ENCODE measurements at regions not wholly inside any gene's neighbourhood (a gene's known extent, or its start where the extent isn't known, plus 50 kb on each side); places are given as distances from the start of the nearest gene placed in this dataset.
"Not testable (repeated sequence)": the region's sequence is repeated elsewhere in the genome, so short reads cannot be mapped to it uniquely, and the experiment has no call there.

GRCh38 chr5:107017616-107018015, 653.1 kb downstream of the EFNA5 start:
- no peaks in the 10 kb centered on the region for H3K9me3 ChIP-seq (ENCODE audit: low read depth, low read length)
- no peak for DNase-seq (ENCODE audit: low read depth, low spot score)
- no peaks in the 10 kb centered on the region for H3K36me3 ChIP-seq (ENCODE audit: insufficient read depth, low read length)
- no peak overlapping the region for H3K27ac ChIP-seq
- no peak overlapping the region for H3K9ac ChIP-seq (ENCODE audit: insufficient read length)
- TF ChIP-seq FOXP2 (optimal IDR thresholded peaks at IDR 0.05; ENCODE audit: control extremely low read depth, extremely low read length, insufficient read depth), result no peak
- TF ChIP-seq POLR2AphosphoS5 (IDR thresholded peaks at IDR 0.05; ENCODE audit: borderline replicate concordance, low read depth, low read length), result no peak
- TF ChIP-seq EZH2 (IDR thresholded peaks at IDR 0.05), result no peak
- no peak overlapping the region for H3K4me3 ChIP-seq

GRCh38 chr5:107012371-107012770, 658.4 kb downstream of the EFNA5 start:
- Histone ChIP-seq H3K27ac (no peak overlapping the region), H3K36me3 (ENCODE audit: insufficient read depth, low read length) (no peaks in the 10 kb centered on the region), H3K4me3 (no peak overlapping the region), H3K9ac (ENCODE audit: insufficient read length) (no peak overlapping the region), H3K9me3 (ENCODE audit: low read depth, low read length) (no peaks in the 10 kb centered on the region)
- TF ChIP-seq FOXP2 (optimal IDR thresholded peaks at IDR 0.05; ENCODE audit: control extremely low read depth, extremely low read length, insufficient read depth), result no peak
- no peak for DNase-seq (ENCODE audit: low read depth, low spot score)

- Histone ChIP-seq H3K4me3 (no peak overlapping the region), H3K36me3 (ENCODE audit: insufficient read depth, low read length) (no peaks in the 10 kb centered on the region), H3K9ac (ENCODE audit: insufficient read length) (no peak overlapping the region), H3K9me3 (ENCODE audit: low read depth, low read length) (no peaks in the 10 kb centered on the region), H3K27ac (no peak overlapping the region)
- DNase-seq (ENCODE audit: low read depth, low spot score), result no peak
- TF ChIP-seq FOXP2 (optimal IDR thresholded peaks at IDR 0.05; ENCODE audit: control extremely low read depth, extremely low read length, insufficient read depth) (no peak), POLR2AphosphoS5 (IDR thresholded peaks at IDR 0.05; ENCODE audit: borderline replicate concordance, low read depth, low read length) (no peak), EZH2 (IDR thresholded peaks at IDR 0.05) (no peak)
Observed at GRCh38 chr5:107011605-107012004, 659.1 kb downstream of the EFNA5 start.

GRCh38 chr5:107010060-107010459, 660.7 kb downstream of the EFNA5 start:
- Histone ChIP-seq H3K27ac (no peak overlapping the region), H3K9ac (ENCODE audit: insufficient read length) (no peak overlapping the region), H3K4me3 (no peak overlapping the region), H3K9me3 (ENCODE audit: low read depth, low read length) (no peaks in the 10 kb centered on the region), H3K36me3 (ENCODE audit: insufficient read depth, low read length) (no peaks in the 10 kb centered on the region)
- TF ChIP-seq FOXP2 (optimal IDR thresholded peaks at IDR 0.05; ENCODE audit: control extremely low read depth, extremely low read length, insufficient read depth) (no peak), EZH2 (IDR thresholded peaks at IDR 0.05) (no peak), POLR2AphosphoS5 (IDR thresholded peaks at IDR 0.05; ENCODE audit: borderline replicate concordance, low read depth, low read length) (no peak)
- no peak for DNase-seq (ENCODE audit: low read depth, low spot score)

GRCh38 chr5:107005653-107006052, 665.1 kb downstream of the EFNA5 start:
- H3K9ac ChIP-seq (ENCODE audit: insufficient read length), result no peak overlapping the region
- DNase-seq (ENCODE audit: low read depth, low spot score), result no peak
- no peaks in the 10 kb centered on the region for H3K36me3 ChIP-seq (ENCODE audit: insufficient read depth, low read length)
- no peaks in the 10 kb centered on the region for H3K9me3 ChIP-seq (ENCODE audit: low read depth, low read length)
- H3K27ac ChIP-seq, result no peak overlapping the region
- no peak overlapping the region for H3K4me3 ChIP-seq
- no peak for TF ChIP-seq EZH2 (IDR thresholded peaks at IDR 0.05)
- no peak for TF ChIP-seq FOXP2 (optimal IDR thresholded peaks at IDR 0.05; ENCODE audit: control extremely low read depth, extremely low read length, insufficient read depth)
- TF ChIP-seq POLR2AphosphoS5 (IDR thresholded peaks at IDR 0.05; ENCODE audit: borderline replicate concordance, low read depth, low read length), result no peak

GRCh38 chr5:107005161-107005560, 665.6 kb downstream of the EFNA5 start:
- no peak overlapping the region for H3K27ac ChIP-seq
- no peak overlapping the region for H3K4me3 ChIP-seq
- TF ChIP-seq FOXP2 (optimal IDR thresholded peaks at IDR 0.05; ENCODE audit: control extremely low read depth, extremely low read length, insufficient read depth) (no peak), EZH2 (IDR thresholded peaks at IDR 0.05) (no peak), POLR2AphosphoS5 (IDR thresholded peaks at IDR 0.05; ENCODE audit: borderline replicate concordance, low read depth, low read length) (no peak)
- no peak for DNase-seq (ENCODE audit: low read depth, low spot score)
- H3K36me3 ChIP-seq (ENCODE audit: insufficient read depth, low read length), result no peaks in the 10 kb centered on the region
- no peaks in the 10 kb centered on the region for H3K9me3 ChIP-seq (ENCODE audit: low read depth, low read length)
- H3K9ac ChIP-seq (ENCODE audit: insufficient read length), result no peak overlapping the region

GRCh38 chr5:107002115-107002514, 668.6 kb downstream of the EFNA5 start:
- Histone ChIP-seq H3K9me3 (ENCODE audit: low read depth, low read length) (no peaks in the 10 kb centered on the region), H3K4me3 (no peak overlapping the region), H3K9ac (ENCODE audit: insufficient read length) (no peak overlapping the region), H3K36me3 (ENCODE audit: insufficient read depth, low read length) (no peaks in the 10 kb centered on the region), H3K27ac (no peak overlapping the region)
- DNase-seq (ENCODE audit: low read depth, low spot score), result no peak
- TF ChIP-seq POLR2AphosphoS5 (IDR thresholded peaks at IDR 0.05; ENCODE audit: borderline replicate concordance, low read depth, low read length) (no peak), FOXP2 (optimal IDR thresholded peaks at IDR 0.05; ENCODE audit: control extremely low read depth, extremely low read length, insufficient read depth) (no peak), EZH2 (IDR thresholded peaks at IDR 0.05) (no peak)

GRCh38 chr5:106999506-106999905, 671.2 kb downstream of the EFNA5 start:
- H3K9ac ChIP-seq (ENCODE audit: insufficient read length); DNase-seq (ENCODE audit: low read depth, low spot score); H3K9me3 ChIP-seq (ENCODE audit: low read depth, low read length); H3K27ac ChIP-seq; H3K4me3 ChIP-seq; H3K36me3 ChIP-seq (ENCODE audit: insufficient read depth, low read length): not testable (repeated sequence)

- H3K9ac ChIP-seq (ENCODE audit: insufficient read length), result no peak overlapping the region
- no peaks in the 10 kb centered on the region for H3K36me3 ChIP-seq (ENCODE audit: insufficient read depth, low read length)
- DNase-seq (ENCODE audit: low read depth, low spot score), result no peak
- H3K9me3 ChIP-seq (ENCODE audit: low read depth, low read length), result no peaks in the 10 kb centered on the region
- H3K4me3 ChIP-seq, result no peak overlapping the region
- TF ChIP-seq POLR2AphosphoS5 (IDR thresholded peaks at IDR 0.05; ENCODE audit: borderline replicate concordance, low read depth, low read length) (no peak), EZH2 (IDR thresholded peaks at IDR 0.05) (no peak), FOXP2 (optimal IDR thresholded peaks at IDR 0.05; ENCODE audit: control extremely low read depth, extremely low read length, insufficient read depth) (no peak)
- H3K27ac ChIP-seq, result no peak overlapping the region
Observed at GRCh38 chr5:106986006-106986405, 684.7 kb downstream of the EFNA5 start.

Data from SK-N-MC (cell line).